Neural cell (in vitro differentiated cells): ENCODE measurements at regions not wholly inside any gene's neighbourhood (a gene's known extent, or its start where the extent isn't known, plus 50 kb on each side); places are given as distances from the start of the nearest gene placed in this dataset.

Source experiments
- CTCF ChIP-seq: fragments of 450-650 bp; IDR thresholded peaks from 2 replicates; pipeline ENCODE4 v1.5.1; 2014; ENCODE audit warnings: antibody characterized with exemption, mild to moderate bottlenecking, moderate library complexity; ENCODE audit not compliant: poor library complexity, severe bottlenecking
- EP300 ChIP-seq: fragments of 450-650 bp; conservative IDR thresholded peaks from 2 replicates; pipeline ENCODE4 v1.6.1; 2014; ENCODE audit warnings: antibody characterized with exemption, mild to moderate bottlenecking, moderate library complexity; ENCODE audit not compliant: poor library complexity, severe bottlenecking
- EZH2 ChIP-seq: fragments of 200-600, 300-800 bp; shearing (Covaris generic), sonication (generic); IDR thresholded peaks from 2 replicates; pipeline ENCODE4 v1.6.1; 2014; ENCODE audit warnings: antibody characterized with exemption, low read length, borderline replicate concordance, mild to moderate bottlenecking; ENCODE audit not compliant: insufficient read depth, poor library complexity, severe bottlenecking
- MXI1 ChIP-seq: fragments of 450-650 bp; conservative IDR thresholded peaks from 2 replicates; pipeline ENCODE4 v1.6.1; 2014; ENCODE audit warnings: antibody characterized with exemption, mild to moderate bottlenecking; ENCODE audit not compliant: poor library complexity, severe bottlenecking
- POLR2AphosphoS5 ChIP-seq: IDR thresholded peaks from 2 replicates; pipeline ENCODE4 v1.6.1; 2012
- RAD21 ChIP-seq: fragments of 450-650 bp; conservative IDR thresholded peaks from 2 replicates; pipeline ENCODE4 v1.6.1; 2014; ENCODE audit warnings: antibody characterized with exemption, mild to moderate bottlenecking, moderate library complexity
- REST ChIP-seq: IDR thresholded peaks from 2 replicates; pipeline ENCODE4 v1.6.1; 2012; ENCODE audit warnings: borderline replicate concordance
- SMC3 ChIP-seq: fragments of 450-650 bp; conservative IDR thresholded peaks from 2 replicates; pipeline ENCODE4 v1.6.1; 2014; ENCODE audit warnings: antibody characterized with exemption, mild to moderate bottlenecking, moderate library complexity; ENCODE audit not compliant: poor library complexity
- TAF1 ChIP-seq: IDR thresholded peaks from 2 replicates; pipeline ENCODE4 v1.6.1; 2012; ENCODE audit warnings: low read depth

- TF ChIP-seq RAD21 (no peak), POLR2AphosphoS5 (no peak), REST (no peak), EP300 (no peak), EZH2 (no peak), CTCF (no peak), TAF1 (no peak), MXI1 (no peak), SMC3 (no peak)
Observed at GRCh38 chr3:118533676-118534075, 501.0 kb downstream of the IGSF11 start.
